SKM-1 treated with dmso at 0.1 percent for 144 hours (cell line): ENCODE measurements at regions not wholly inside any gene's neighbourhood (a gene's known extent, or its start where the extent isn't known, plus 50 kb on each side); places are given as distances from the start of the nearest gene placed in this dataset.

ENCODE experiments used
- DNase-seq: peaks from one replicate; lab custom pipeline; 2025; ENCODE audit not compliant: unreplicated experiment; lab: John Stamatoyannopoulos, UW

DNA sequence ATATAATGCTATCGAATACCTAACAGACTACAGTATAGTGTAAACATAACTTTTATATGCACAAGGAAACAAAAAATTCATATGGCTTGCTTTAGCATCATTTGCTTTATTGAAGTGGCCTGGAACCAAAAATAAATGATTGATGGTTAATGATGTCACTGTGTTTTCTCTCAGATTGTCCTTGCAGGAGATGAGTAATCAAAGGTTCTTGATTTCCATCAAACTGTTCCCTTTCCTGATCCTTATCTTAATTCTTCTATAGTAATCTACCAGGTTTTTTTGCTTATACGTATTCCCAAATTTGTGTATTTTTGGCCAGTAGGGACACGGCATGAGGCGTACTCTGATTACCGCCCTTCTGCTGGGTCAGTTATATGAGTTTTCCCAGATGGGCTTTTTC lies 104.9 kb upstream of the CXCR4 start:
- DNase-seq, result no peak

DNA sequence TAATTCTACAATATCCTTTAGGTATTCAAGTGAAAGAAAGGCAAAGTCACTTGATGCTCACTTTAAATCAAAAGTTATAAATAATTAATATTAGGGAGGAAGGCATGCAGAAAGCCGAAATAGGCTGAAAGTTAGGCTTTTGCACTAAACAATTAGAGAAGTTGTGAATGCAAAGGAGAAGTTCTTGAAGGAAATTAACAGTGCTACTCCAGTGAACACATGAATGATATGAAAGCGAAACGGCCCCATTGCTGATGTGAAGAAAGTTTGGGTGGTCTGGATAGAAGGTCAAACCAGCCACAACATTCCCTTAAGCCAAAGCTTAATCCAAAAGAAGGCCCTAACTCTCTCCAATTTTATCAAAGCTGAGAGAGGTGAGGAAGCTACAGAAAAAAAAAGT lies 103.1 kb upstream of the CXCR4 start:
- no peak for DNase-seq

- DNase-seq, result no peak
Observed at GRCh38 chr2:136219963-136220362, 102.0 kb upstream of the CXCR4 start.

DNA sequence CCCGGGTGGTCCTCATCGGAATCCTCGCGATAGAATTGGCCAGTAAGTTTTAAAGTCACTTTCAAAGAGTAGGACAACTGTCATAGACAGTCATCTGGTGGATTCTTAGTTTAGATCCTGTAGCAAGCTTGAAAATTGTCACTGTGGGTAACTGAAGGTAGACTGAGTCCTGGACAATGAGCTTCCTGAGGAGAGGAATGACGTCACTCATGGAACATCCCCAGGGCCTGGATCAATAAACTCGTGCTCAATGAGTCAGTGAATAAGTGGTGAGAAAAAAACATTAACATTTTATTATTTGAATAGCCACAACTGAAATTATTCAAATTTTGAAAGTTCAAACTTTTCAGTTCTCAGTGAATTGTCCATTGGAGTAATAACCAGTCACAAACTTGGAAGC lies 101.4 kb upstream of the CXCR4 start:
- no peak for DNase-seq

DNA sequence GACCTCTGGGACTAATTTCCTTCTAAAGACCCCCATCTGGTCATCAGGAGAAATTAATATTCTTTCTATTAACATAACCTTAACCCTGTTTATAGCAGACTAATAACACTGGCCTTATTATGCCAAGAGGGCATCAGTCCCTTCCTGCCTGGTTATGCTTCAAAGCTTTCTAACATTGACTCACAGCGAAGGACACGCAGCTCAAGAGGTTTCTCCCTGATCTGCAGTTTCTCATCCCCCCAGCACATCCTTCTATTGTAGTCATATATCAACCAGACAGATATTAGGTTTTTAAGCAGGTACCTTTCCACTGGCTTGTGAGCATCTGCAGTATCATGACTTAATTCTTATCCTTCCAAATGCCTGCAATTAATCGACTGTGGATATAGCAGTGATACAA lies 100.0 kb upstream of the CXCR4 start:
- DNase-seq, result no peak

- peak; percentile 76 for DNase-seq
Observed at GRCh38 chr2:136215908-136216472, 98.0 kb upstream of the CXCR4 start.

DNA sequence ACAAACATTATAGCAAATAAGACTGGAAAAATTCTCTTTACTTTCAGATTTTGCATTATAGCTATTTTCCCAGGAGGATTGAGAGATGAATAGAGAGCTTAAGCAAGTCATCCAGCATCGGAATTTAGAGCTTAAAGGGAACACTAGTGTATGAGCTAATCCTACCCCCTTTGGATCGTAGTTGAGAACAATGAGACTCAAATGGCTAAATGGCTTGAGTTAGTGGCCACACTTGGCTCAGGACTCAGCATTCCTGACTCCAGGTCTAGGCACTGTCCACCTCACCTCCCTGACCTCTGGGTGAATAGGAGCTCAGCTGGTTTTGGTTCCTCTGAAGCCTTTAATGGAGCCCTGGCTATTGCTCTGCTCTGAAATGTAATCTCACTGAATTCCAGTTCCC lies 97.5 kb upstream of the CXCR4 start:
- no peak for DNase-seq

DNA sequence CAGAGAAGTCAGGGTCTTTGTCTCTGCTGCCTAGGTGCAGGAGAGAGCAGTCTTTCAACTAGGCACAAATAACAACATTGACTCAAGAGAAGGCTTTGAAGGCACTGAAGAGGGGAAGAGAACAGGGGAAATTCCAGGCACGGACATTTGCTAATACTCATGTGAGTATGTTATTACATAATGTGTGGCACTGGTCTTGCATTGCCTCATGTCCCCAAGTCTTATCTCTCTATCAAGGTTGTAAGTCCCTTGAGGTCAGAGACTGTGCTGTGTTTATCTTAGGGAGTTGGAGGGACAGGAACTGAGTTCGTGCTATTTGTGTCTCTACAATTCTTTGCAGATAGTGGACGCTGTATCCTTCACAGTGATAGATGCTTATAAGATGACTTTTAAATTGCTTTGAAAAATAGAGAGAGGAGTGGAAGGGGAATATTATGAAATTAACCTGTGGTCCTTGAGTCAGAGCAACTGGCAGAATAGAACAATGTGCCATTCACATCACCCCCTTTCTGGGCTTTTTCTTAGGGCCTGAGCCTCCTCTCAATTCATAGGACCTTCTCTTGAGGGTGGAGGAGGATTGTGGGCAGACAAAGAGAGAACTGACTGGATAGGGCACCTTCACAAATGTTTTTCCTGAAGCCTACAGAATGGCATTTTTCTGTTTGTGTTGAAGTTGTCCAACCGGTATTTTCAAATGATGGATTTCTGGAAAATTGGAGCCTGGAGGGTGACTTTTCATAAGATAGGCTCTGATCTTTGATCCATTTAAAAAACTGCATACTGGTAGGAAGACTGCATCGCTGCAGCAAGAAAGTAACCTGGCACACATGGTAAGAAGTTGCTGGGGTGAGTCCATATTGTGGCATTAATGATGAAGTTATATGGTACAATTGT lies 96.6 kb upstream of the CXCR4 start:
- peak; percentile 95 for DNase-seq

DNA sequence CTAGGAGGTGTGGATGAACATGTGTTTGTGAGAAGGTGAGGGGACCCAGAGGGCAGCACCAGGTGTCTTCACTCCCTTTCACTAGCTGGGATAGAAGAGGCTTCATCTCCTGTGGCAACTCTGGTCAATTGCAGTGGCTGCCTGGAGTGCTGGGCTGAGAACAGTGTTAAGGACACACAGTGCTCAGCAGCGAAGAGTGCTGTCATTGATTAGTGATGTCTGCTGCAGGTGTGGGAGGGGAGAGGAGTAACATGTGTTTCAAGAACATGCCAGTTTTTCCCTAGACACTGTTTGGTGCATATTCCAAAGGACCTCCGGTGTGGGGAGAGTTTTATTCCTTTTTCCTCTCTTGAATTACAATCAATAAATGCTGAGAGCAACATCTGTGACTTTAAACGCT lies 95.9 kb upstream of the CXCR4 start:
- no peak for DNase-seq

GRCh38 chr2:136212426-136213378 lies 94.8 kb upstream of the CXCR4 start:
- no peak for DNase-seq

DNA sequence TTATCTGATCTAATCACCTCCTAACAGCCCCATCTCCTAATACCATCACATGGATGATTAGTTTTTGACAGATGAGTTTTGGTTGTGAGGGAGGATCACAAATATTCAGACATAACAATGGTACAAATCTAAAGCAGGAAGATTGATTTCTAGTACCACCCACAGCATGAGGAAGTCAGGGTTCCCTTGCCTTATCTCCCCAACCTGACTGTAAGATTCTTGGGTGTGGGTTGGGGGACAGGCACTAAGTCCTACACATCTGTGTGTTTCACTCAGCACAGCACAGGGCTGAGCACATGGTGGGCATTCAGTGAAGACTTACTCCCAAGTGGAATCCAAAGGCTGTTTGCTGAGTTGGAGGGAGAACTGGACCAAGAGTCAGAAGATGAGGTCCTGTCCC lies 93.8 kb upstream of the CXCR4 start:
- no peak for DNase-seq

DNA sequence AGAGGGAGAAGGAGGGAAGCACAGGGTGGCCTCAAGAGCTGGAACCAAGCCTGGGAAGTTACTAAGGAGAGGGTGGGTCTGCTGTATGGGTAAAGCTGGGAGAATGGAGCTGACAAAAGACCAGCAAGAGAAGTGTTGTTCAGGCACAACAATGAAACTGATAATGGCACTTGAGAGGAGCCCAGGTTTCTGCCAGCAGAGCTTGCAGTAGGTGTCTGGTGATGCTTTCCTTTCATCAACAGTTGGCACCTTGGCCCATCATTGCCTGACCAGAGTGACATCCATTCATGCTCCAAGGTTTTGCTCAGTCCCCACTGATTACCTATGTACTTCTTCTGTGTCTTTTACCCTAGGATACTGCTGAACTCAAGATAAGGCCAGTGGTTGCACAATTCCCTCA lies 92.9 kb upstream of the CXCR4 start:
- no peak for DNase-seq

DNA sequence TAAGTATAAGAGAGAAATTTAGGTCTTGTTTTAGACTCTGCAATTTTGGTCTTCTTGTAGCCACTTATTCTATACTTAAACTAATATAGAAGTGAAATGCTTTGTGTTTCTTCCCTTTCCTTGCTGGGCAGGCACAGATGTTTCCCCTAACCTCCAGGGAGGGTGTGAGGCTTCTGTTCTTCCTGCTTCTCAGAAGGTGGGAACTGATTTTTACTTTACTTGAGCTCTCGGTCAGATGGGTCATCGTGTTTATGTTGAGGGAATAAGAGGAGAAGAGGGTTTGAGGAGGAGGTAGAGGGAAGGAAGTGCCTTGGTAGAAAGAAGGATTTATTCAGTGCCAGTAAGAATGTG lies 92.5 kb upstream of the CXCR4 start:
- DNase-seq, result no peak

DNA sequence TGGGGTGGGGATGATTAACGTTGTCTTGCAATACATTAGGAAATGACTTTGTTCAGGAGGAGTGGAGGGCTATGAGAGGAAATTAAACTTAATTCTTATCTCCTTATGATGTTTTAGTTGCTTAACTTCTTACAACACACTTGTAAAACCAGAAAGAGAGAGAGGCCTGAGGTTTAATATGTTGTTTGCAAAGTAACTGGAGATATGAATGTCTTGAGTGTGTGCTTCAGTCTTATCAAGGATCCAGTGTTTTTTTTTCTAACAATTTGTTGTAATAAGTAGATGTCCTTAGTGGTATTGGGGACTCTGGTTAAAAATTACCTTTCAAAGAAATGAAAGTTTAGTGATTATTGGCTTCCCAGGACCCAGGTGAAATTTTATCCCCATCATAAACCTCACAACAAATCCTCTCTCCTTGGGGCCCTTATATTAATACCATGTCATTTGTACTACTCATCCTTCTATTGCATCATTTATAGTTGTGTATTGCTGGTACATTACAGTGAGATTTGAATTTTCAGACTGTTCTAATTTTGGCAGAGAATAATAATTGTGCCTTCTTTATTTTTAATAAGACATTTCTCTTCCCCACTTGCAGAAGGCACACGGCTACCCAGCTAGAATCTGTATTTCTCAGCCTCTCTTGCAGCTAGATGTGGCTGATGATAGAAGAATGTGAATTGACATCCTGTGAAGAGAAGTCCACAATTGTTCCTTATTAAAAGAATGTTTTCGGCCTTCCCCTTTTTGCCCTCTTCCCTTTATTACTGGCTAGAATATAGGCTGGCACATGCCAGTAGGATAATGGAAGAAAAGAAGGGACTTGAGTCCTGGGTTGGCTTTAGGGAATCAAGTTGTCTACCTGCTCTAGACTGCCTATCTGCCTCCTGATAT lies 91.9 kb upstream of the CXCR4 start:
- no peak for DNase-seq

DNA sequence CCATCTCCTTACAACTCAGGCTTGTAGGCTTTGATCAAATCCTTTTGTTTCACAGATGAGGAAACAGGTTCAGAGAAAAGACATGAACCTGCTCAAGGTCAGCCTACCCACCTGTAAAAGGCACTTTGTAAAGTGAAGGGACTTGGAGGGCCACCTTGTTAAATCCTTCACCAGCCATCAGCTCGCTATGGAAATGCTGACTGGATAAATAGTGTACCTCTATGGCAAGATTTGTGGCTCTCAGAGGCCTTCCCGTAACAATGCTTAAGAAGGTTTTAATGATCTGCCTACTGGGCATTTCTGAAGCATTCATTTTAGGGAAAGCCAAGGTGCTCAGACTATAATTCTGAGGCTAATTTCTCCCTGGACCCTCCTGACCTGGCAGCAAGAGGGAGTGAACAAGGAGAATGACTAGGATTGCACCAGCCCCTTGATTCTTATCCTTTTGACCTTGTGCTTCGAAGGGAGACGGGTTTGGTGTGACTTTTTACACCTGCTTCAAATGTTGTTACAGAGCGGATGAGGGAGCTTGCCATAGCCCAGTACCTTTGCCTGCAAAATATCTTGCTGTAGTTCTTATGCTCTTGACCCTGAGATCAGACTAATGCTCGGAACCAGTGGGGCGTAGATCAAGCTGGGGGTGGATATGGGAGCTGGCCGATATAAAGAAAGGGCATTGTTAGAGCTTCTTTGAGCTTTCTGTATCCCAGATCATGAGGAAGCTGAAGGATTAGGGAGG lies 90.9 kb upstream of the CXCR4 start:
- DNase-seq, result no peak

GRCh38 chr2:136207665-136208064 lies 89.7 kb upstream of the CXCR4 start:
- DNase-seq, result peak; percentile 44

DNA sequence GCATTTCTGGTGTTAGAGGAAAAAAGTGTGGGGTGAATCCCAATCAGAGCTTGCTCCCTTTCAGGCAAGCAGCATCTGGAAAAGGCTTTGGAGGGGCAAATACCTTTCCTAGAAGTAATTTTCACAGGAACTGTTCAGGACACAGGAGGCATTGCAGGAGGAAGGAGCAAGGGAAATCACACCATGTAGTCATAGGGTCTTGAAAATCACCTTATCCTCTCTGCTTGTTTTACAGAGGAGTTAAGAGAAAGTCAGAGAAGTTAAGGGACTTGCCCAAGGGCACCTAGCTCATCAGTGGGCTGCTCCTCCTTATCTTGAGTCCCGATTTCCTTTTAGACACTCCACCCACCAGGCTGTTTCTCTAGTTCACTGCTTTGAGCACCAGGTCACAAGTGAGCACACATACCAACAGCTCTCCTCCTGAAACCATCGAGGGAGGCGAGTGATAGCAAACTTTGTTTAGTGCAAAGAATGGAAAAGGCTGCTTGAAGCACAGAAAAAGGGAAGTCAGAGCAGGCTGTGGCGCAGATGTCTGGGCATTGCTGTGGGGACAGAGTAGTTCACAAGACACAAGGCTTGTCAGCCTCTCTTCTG lies 89.2 kb upstream of the CXCR4 start:
- peak; percentile 74 for DNase-seq

- no peak for DNase-seq
Observed at GRCh38 chr2:136206613-136207012, 88.7 kb upstream of the CXCR4 start.

- DNase-seq, result no peak
Observed at GRCh38 chr2:136205615-136206014, 87.7 kb upstream of the CXCR4 start.

DNA sequence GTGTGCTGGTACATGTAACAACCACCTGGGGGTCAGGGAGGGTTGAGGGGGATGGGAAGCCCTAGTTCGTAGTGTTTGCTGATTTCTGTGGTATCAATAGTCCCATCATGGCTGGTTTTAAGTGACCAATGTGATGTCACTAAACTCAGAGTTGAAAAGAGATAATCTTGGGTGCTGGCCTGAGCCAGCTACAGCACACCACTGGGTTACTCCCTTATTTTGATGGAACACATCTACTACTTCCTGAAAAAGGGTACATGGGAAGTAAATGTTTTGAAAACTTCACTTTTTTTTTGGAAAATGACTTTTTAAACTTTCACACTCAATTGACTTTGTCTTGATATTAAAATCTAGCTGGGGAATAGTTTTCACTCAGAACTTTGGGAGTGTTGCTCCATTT lies 87.0 kb upstream of the CXCR4 start:
- no peak for DNase-seq
